ENCODE measurements at regions not wholly inside any gene's neighbourhood (a gene's known extent, or its start where the extent isn't known, plus 50 kb on each side); places are given as distances from the start of the nearest gene placed in this dataset.

- DNase-seq (ENCODE audit: low spot score): peak; percentile 54
- H2AFZ ChIP-seq: peak overlapping the region; percentile 96
- H3K36me3 Mint-ChIP-seq (ENCODE audit: low read depth): no peaks in the 10 kb centered on the region
- no peak overlapping the region for H3K4me3 ChIP-seq
- H3K27me3 ChIP-seq (ENCODE audit: insufficient read depth): no peaks in the 10 kb centered on the region
- no peaks in the 10 kb centered on the region for H3K9me3 Mint-ChIP-seq
- H3K79me2 ChIP-seq (replicated peaks; ENCODE audit: insufficient read depth): no peaks in the 10 kb centered on the region
- no peaks in the 10 kb centered on the region for H3K36me3 ChIP-seq (ENCODE audit: insufficient read depth)
- no peak overlapping the region for H3K4me2 ChIP-seq
- H3K27me3 Mint-ChIP-seq (ENCODE audit: insufficient read depth, low read depth, poor library complexity): peaks cover 2% of the 10 kb centered on the region
- no peaks in the 10 kb centered on the region for H3F3A ChIP-seq (replicated peaks; ENCODE audit: low read depth)
- peak; percentile 81 for ATAC-seq
- peak in 1 of 2 experiments; percentile 40; a peak in 2 of 4 replicates for TF ChIP-seq CTCF (conservative IDR thresholded peaks at IDR 0.05; ENCODE audit: low read depth in 2 of 2)
- TF ChIP-seq, protein P1, sequence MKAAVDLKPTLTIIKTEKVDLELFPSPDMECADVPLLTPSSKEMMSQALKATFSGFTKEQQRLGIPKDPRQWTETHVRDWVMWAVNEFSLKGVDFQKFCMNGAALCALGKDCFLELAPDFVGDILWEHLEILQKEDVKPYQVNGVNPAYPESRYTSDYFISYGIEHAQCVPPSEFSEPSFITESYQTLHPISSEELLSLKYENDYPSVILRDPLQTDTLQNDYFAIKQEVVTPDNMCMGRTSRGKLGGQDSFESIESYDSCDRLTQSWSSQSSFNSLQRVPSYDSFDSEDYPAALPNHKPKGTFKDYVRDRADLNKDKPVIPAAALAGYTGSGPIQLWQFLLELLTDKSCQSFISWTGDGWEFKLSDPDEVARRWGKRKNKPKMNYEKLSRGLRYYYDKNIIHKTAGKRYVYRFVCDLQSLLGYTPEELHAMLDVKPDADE (IDR thresholded peaks at IDR 0.05): no peak
- no peak for TF ChIP-seq REST (IDR thresholded peaks at IDR 0.05; ENCODE audit: unreplicated experiment)
- TF ChIP-seq STAT1 (IDR thresholded peaks at IDR 0.05; ENCODE audit: unreplicated experiment): no peak
- TF ChIP-seq CREB1 (CRISPR knock-in tag; IDR thresholded peaks at IDR 0.05; ENCODE audit: low read depth): no peak
- TF ChIP-seq JUNB (IDR thresholded peaks at IDR 0.05; ENCODE audit: unreplicated experiment): no peak
- no peak for TF ChIP-seq EZH2phosphoT487 (IDR thresholded peaks at IDR 0.05; ENCODE audit: unreplicated experiment)
- no peak for TF ChIP-seq EZH2 (IDR thresholded peaks at IDR 0.05; ENCODE audit: low read depth, unreplicated experiment)
- TF ChIP-seq ZNF114 (CRISPR knock-in tag; IDR thresholded peaks at IDR 0.05): no peak
- H4K20me1 ChIP-seq (replicated peaks; ENCODE audit: insufficient read depth): no peaks in the 10 kb centered on the region
- no peak overlapping the region for H3K27ac Mint-ChIP-seq
- H3K4me1 ChIP-seq (ENCODE audit: insufficient read depth): peaks cover 14% of the 10 kb centered on the region
- H3K9me2 ChIP-seq (ENCODE audit: insufficient read depth): no peaks in the 10 kb centered on the region
- H3K27ac ChIP-seq (ENCODE audit: low read depth): no peak overlapping the region
- H3K4me3 Mint-ChIP-seq: no peak overlapping the region
- peaks cover 24% of the 10 kb centered on the region for H3K4me1 Mint-ChIP-seq
Observed at GRCh38 chr1:228830185-228830953, 95.1 kb downstream of the RHOU start.

Data from GM23338 (cell line).